CD4-positive, CD25-positive, alpha-beta regulatory T cell (primary cell): ENCODE measurements at regions not wholly inside any gene's neighbourhood (a gene's known extent, or its start where the extent isn't known, plus 50 kb on each side); places are given as distances from the start of the nearest gene placed in this dataset.

Experiments
- ATAC-seq, 2 donors: fragments of 150-1000 bp; cut with Tn5 transposase; one replicate each; pipeline ENCODE4 v1.10.0; 2021; ENCODE audit warnings: low read depth in 2 of 2, moderate number of reproducible peaks in 2 of 2, moderate library complexity in 1 of 2
- DNase-seq, 3 donors: peaks; one replicate each; pipeline versions ENCODE4 v3.0.0 to v3.0.0-alpha.2; 2012 to 2022; ENCODE audit warnings: mixed read lengths in 1 of 3
- H3K27ac ChIP-seq: one replicate; pipeline ENCODE4 v1.7.0; 2013; ENCODE audit warnings: mild to moderate bottlenecking, low read length; ENCODE audit not compliant: insufficient read depth, poor library complexity, severe bottlenecking
- H3K27me3 ChIP-seq: one replicate; pipeline ENCODE4 v1.7.0; 2013; ENCODE audit warnings: low read length; ENCODE audit not compliant: control insufficient read depth, insufficient read depth
- H3K36me3 ChIP-seq: one replicate; pipeline ENCODE4 v1.7.0; 2013; ENCODE audit warnings: mild to moderate bottlenecking, low read length, moderate library complexity; ENCODE audit not compliant: control insufficient read depth, insufficient read depth
- H3K4me1 ChIP-seq: 2 replicates; pipeline ENCODE4 v1.7.0; 2013; ENCODE audit warnings: mild to moderate bottlenecking, low read length; ENCODE audit not compliant: insufficient read depth, control insufficient read depth, poor library complexity, severe bottlenecking
- H3K4me3 ChIP-seq: one replicate; pipeline ENCODE4 v1.7.0; 2013; ENCODE audit warnings: low read depth, mild to moderate bottlenecking, low read length, moderate library complexity
- H3K9me3 ChIP-seq, 2 experiments: 1 replicate in 1 of 2; 2 replicates in 1 of 2; pipeline ENCODE4 v1.7.0; 2013; ENCODE audit warnings: low read length in 2 of 2, mild to moderate bottlenecking in 1 of 2, moderate library complexity in 1 of 2; ENCODE audit not compliant: control insufficient read depth in 2 of 2
- H3K27ac Mint-ChIP-seq, 3 donors: one replicate each; pipeline ENCODE4 v1.8.0; 2020 to 2022; ENCODE audit warnings: mild to moderate bottlenecking in 3 of 3, mixed read lengths in 3 of 3, moderate library complexity in 2 of 3
- H3K27me3 Mint-ChIP-seq: one replicate; pipeline ENCODE4 v1.8.0; 2022; ENCODE audit warnings: mild to moderate bottlenecking, mixed read lengths
- H3K36me3 Mint-ChIP-seq: one replicate; pipeline ENCODE4 v1.8.0; 2020; ENCODE audit warnings: mixed read lengths
- H3K4me1 Mint-ChIP-seq, 4 donors: one replicate each; pipeline ENCODE4 v1.8.0; 2020 to 2022; ENCODE audit warnings: mixed read lengths in 4 of 4, mild to moderate bottlenecking in 1 of 4
- H3K4me3 Mint-ChIP-seq, 4 donors: one replicate each; pipeline ENCODE4 v1.8.0; 2020 to 2022; ENCODE audit warnings: mild to moderate bottlenecking in 4 of 4, mixed read lengths in 4 of 4, moderate library complexity in 3 of 4
- H3K9me3 Mint-ChIP-seq, 7 donors: one replicate each; pipeline ENCODE4 v1.8.0; 2020 to 2022; ENCODE audit warnings: mixed read lengths in 7 of 7, mild to moderate bottlenecking in 3 of 7, moderate library complexity in 2 of 7

GRCh38 chr14:101008631-101009336 lies 105.3 kb upstream of the RTL1 start:
- Histone ChIP-seq H3K27ac (no peak overlapping the region), H3K4me3 (no peak overlapping the region)
- H3K4me3 Mint-ChIP-seq = no peak overlapping the region

GRCh38 chr14:101009531-101009930 lies 106.0 kb upstream of the RTL1 start:
- DNase-seq (no peak), ATAC-seq (no peak)
- Mint-ChIP-seq H3K9me3 (peaks cover 0 to 5% (median 2%) of the 10 kb centered on the region in 7 donors), H3K27me3 (no peaks in the 10 kb centered on the region), H3K27ac (no peak overlapping the region), H3K36me3 (no peaks in the 10 kb centered on the region), H3K4me1 (peaks cover 0 to 3% (median 0%) of the 10 kb centered on the region in 4 donors), H3K4me3 (no peak overlapping the region)
- H3K27me3 ChIP-seq = no peaks in the 10 kb centered on the region
- H3K9me3 ChIP-seq = peaks cover 0 to 4% of the 10 kb centered on the region in 2 experiments
- no peak overlapping the region for H3K27ac ChIP-seq
- no peak overlapping the region for H3K4me3 ChIP-seq
- no peaks in the 10 kb centered on the region for H3K4me1 ChIP-seq
- no peaks in the 10 kb centered on the region for H3K36me3 ChIP-seq

More at GRCh38 chr14:101008631-101009336, 105.3 kb upstream of the RTL1 start:
- H3K27me3 ChIP-seq = no peaks in the 10 kb centered on the region
- DNase-seq = no peak
- ATAC-seq = no peak
- no peaks in the 10 kb centered on the region for H3K36me3 Mint-ChIP-seq
- no peaks in the 10 kb centered on the region for H3K36me3 ChIP-seq
- H3K9me3 ChIP-seq = peaks cover 0 to 4% of the 10 kb centered on the region in 2 experiments
- H3K27ac Mint-ChIP-seq = no peak overlapping the region
- peaks cover 0 to 5% (median 2%) of the 10 kb centered on the region in 7 donors for H3K9me3 Mint-ChIP-seq
- H3K27me3 Mint-ChIP-seq = no peaks in the 10 kb centered on the region
- no peaks in the 10 kb centered on the region for H3K4me1 ChIP-seq
- peaks cover 0 to 3% (median 0%) of the 10 kb centered on the region in 4 donors for H3K4me1 Mint-ChIP-seq

- no peaks in the 10 kb centered on the region for H3K27me3 ChIP-seq
- Mint-ChIP-seq H3K4me1 (peaks cover 0 to 3% (median 0%) of the 10 kb centered on the region in 4 donors), H3K4me3 (no peak overlapping the region), H3K9me3 (peaks cover 0 to 5% (median 2%) of the 10 kb centered on the region in 7 donors), H3K27me3 (no peaks in the 10 kb centered on the region), H3K36me3 (no peaks in the 10 kb centered on the region), H3K27ac (no peak overlapping the region)
- no peak overlapping the region for H3K4me3 ChIP-seq
- H3K4me1 ChIP-seq = no peaks in the 10 kb centered on the region
- H3K36me3 ChIP-seq = no peaks in the 10 kb centered on the region
- ATAC-seq (no peak), DNase-seq (no peak)
- H3K9me3 ChIP-seq = peaks cover 0 to 4% of the 10 kb centered on the region in 2 experiments
- H3K27ac ChIP-seq = no peak overlapping the region
Measured at GRCh38 chr14:101010293-101010692, 106.8 kb upstream of the RTL1 start.

GRCh38 chr14:101010835-101011234 lies 107.3 kb upstream of the RTL1 start:
- DNase-seq (no peak), ATAC-seq (no peak)
- peaks cover 0 to 2% (median 0%) of the 10 kb centered on the region in 4 donors for H3K4me1 Mint-ChIP-seq
- H3K27me3 ChIP-seq = no peaks in the 10 kb centered on the region
- H3K4me3 Mint-ChIP-seq = no peak overlapping the region
- peaks cover 0 to 5% (median 2%) of the 10 kb centered on the region in 7 donors for H3K9me3 Mint-ChIP-seq
- H3K36me3 Mint-ChIP-seq = no peaks in the 10 kb centered on the region
- H3K27ac ChIP-seq = no peak overlapping the region
- peaks cover 0 to 4% of the 10 kb centered on the region in 2 experiments for H3K9me3 ChIP-seq
- no peaks in the 10 kb centered on the region for H3K36me3 ChIP-seq
- no peaks in the 10 kb centered on the region for H3K4me1 ChIP-seq
- H3K4me3 ChIP-seq = no peak overlapping the region
- no peaks in the 10 kb centered on the region for H3K27me3 Mint-ChIP-seq
- H3K27ac Mint-ChIP-seq = no peak overlapping the region

- no peak overlapping the region for H3K4me3 Mint-ChIP-seq
- H3K27me3 Mint-ChIP-seq = no peaks in the 10 kb centered on the region
Measured at GRCh38 chr14:101017209-101017608, 113.7 kb upstream of the RTL1 start.

GRCh38 chr14:101017806-101018560 lies 114.5 kb upstream of the RTL1 start:
- H3K4me1 ChIP-seq = no peaks in the 10 kb centered on the region
- Mint-ChIP-seq H3K36me3 (no peaks in the 10 kb centered on the region), H3K9me3 (peaks cover 0 to 10% (median 0%) of the 10 kb centered on the region in 7 donors), H3K27ac (no peak overlapping the region), H3K4me3 (no peak overlapping the region), H3K27me3 (no peaks in the 10 kb centered on the region), H3K4me1 (no peaks in the 10 kb centered on the region)
- no peaks in the 10 kb centered on the region for H3K27me3 ChIP-seq
- H3K4me3 ChIP-seq = no peak overlapping the region
- DNase-seq (no peak), ATAC-seq (no peak)
- H3K27ac ChIP-seq = no peak overlapping the region
- no peaks in the 10 kb centered on the region for H3K36me3 ChIP-seq
- H3K9me3 ChIP-seq = no peaks in the 10 kb centered on the region

More at GRCh38 chr14:101017209-101017608, 113.7 kb upstream of the RTL1 start:
- Histone ChIP-seq H3K36me3 (no peaks in the 10 kb centered on the region), H3K4me3 (no peak overlapping the region), H3K9me3 (peaks cover 0 to 3% of the 10 kb centered on the region in 2 experiments), H3K27ac (no peak overlapping the region), H3K27me3 (no peaks in the 10 kb centered on the region), H3K4me1 (no peaks in the 10 kb centered on the region)
- DNase-seq = no peak
- H3K4me1 Mint-ChIP-seq = no peaks in the 10 kb centered on the region
- no peak for ATAC-seq
- no peaks in the 10 kb centered on the region for H3K36me3 Mint-ChIP-seq
- peaks cover 0 to 10% (median 0%) of the 10 kb centered on the region in 7 donors for H3K9me3 Mint-ChIP-seq
- no peak overlapping the region for H3K27ac Mint-ChIP-seq

- Mint-ChIP-seq H3K4me1 (no peaks in the 10 kb centered on the region), H3K4me3 (no peak overlapping the region), H3K36me3 (no peaks in the 10 kb centered on the region), H3K27me3 (no peaks in the 10 kb centered on the region), H3K9me3 (peaks cover 0 to 10% (median 0%) of the 10 kb centered on the region in 7 donors), H3K27ac (no peak overlapping the region)
- H3K27ac ChIP-seq = no peak overlapping the region
- H3K9me3 ChIP-seq = no peaks in the 10 kb centered on the region
- H3K36me3 ChIP-seq = no peaks in the 10 kb centered on the region
- ATAC-seq (no peak), DNase-seq (no peak)
- H3K4me1 ChIP-seq = no peaks in the 10 kb centered on the region
- no peak overlapping the region for H3K4me3 ChIP-seq
- H3K27me3 ChIP-seq = no peaks in the 10 kb centered on the region
Measured at GRCh38 chr14:101018561-101019290, 115.2 kb upstream of the RTL1 start.
